Endothelial cell (in vitro differentiated cells): ENCODE measurements at regions not wholly inside any gene's neighbourhood (a gene's known extent, or its start where the extent isn't known, plus 50 kb on each side); places are given as distances from the start of the nearest gene placed in this dataset.

Source experiments
- DNase-seq: peaks from one replicate; pipeline ENCODE4 v3.0.0; 2021; ENCODE audit warnings: low spot score
- H3K27ac Mint-ChIP-seq: one replicate; pipeline ENCODE4 v1.8.0; 2021; ENCODE audit warnings: mixed read lengths, inconsistent platforms; ENCODE audit not compliant: unreplicated experiment
- H3K27me3 Mint-ChIP-seq: one replicate; pipeline ENCODE4 v1.8.0; 2021; ENCODE audit warnings: mild to moderate bottlenecking, moderate library complexity, mixed read lengths, inconsistent platforms; ENCODE audit not compliant: unreplicated experiment
- H3K36me3 Mint-ChIP-seq: one replicate; pipeline ENCODE4 v1.8.0; 2021; ENCODE audit warnings: mild to moderate bottlenecking, low read depth, mixed read lengths, inconsistent platforms; ENCODE audit not compliant: unreplicated experiment
- H3K4me1 Mint-ChIP-seq: one replicate; pipeline ENCODE4 v1.8.0; 2021; ENCODE audit warnings: mild to moderate bottlenecking, mixed read lengths, inconsistent platforms; ENCODE audit not compliant: unreplicated experiment
- H3K4me3 Mint-ChIP-seq: one replicate; pipeline ENCODE4 v1.8.0; 2021; ENCODE audit warnings: mild to moderate bottlenecking, mixed read lengths, inconsistent platforms; ENCODE audit not compliant: unreplicated experiment
- H3K9me3 Mint-ChIP-seq: one replicate; pipeline ENCODE4 v1.8.0; 2021; ENCODE audit warnings: mixed read lengths, inconsistent platforms; ENCODE audit not compliant: unreplicated experiment
- TF ChIP-seq, protein P1 (sequence below): fragments of 200-600 bp; sonication (generic); IDR thresholded peaks from one replicate; pipeline ENCODE4 v1.5.0; 2021; ENCODE audit warnings: antibody characterized with exemption; ENCODE audit not compliant: unreplicated experiment

DNA sequence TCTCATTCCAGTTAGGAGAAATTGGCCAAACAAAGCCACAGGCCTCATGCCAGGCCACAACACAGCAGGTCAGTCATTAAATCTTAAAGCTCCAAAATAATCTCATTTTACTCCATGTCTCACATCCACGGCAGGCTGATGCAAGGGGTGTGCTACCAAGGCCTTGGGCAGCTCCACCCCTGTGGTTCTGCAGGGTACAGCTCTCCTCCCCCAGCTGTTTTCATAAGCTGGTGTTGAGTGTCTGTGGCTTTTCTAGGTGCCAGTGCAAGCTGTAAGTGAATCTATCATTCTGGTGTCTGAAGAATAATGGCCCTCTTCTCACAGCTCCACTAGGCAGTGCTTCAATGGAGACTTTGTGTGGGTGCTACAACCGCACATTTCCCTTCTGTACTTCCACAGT, 949.2 kb downstream of the TECRL start:
- H3K27me3 Mint-ChIP-seq, result no peaks in the 10 kb centered on the region
- H3K4me3 Mint-ChIP-seq, result no peak overlapping the region
- H3K27ac Mint-ChIP-seq, result no peak overlapping the region
- H3K4me1 Mint-ChIP-seq, result peaks cover 10% of the 10 kb centered on the region
- no peaks in the 10 kb centered on the region for H3K36me3 Mint-ChIP-seq
- H3K9me3 Mint-ChIP-seq, result no peaks in the 10 kb centered on the region
- TF ChIP-seq, protein P1, sequence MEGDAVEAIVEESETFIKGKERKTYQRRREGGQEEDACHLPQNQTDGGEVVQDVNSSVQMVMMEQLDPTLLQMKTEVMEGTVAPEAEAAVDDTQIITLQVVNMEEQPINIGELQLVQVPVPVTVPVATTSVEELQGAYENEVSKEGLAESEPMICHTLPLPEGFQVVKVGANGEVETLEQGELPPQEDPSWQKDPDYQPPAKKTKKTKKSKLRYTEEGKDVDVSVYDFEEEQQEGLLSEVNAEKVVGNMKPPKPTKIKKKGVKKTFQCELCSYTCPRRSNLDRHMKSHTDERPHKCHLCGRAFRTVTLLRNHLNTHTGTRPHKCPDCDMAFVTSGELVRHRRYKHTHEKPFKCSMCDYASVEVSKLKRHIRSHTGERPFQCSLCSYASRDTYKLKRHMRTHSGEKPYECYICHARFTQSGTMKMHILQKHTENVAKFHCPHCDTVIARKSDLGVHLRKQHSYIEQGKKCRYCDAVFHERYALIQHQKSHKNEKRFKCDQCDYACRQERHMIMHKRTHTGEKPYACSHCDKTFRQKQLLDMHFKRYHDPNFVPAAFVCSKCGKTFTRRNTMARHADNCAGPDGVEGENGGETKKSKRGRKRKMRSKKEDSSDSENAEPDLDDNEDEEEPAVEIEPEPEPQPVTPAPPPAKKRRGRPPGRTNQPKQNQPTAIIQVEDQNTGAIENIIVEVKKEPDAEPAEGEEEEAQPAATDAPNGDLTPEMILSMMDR, result no peak
- no peak for DNase-seq

DNA sequence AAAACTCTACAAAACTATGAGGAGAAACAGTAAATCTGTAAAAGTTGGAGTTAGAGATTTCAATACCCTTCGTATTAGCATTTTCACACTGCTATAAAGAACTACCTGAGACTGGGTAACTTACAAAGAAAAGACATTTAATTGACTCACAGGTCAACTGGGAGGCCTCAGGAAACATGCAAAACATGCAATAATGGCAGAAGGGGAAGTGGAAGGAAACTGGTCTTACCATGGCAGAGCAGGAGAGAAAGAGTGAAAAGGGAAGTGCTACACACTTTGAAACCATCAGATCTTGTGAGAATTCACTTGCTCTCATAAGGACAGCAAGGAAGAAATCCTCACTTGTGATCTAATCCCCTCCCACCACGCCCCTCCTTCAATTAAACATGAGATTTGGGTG, 949.9 kb downstream of the TECRL start:
- H3K27me3 Mint-ChIP-seq, result no peaks in the 10 kb centered on the region
- no peak overlapping the region for H3K27ac Mint-ChIP-seq
- TF ChIP-seq, protein P1, result no peak
- H3K4me1 Mint-ChIP-seq, result peaks cover 10% of the 10 kb centered on the region
- no peak overlapping the region for H3K4me3 Mint-ChIP-seq
- no peaks in the 10 kb centered on the region for H3K9me3 Mint-ChIP-seq
- DNase-seq, result no peak
- no peaks in the 10 kb centered on the region for H3K36me3 Mint-ChIP-seq

DNA sequence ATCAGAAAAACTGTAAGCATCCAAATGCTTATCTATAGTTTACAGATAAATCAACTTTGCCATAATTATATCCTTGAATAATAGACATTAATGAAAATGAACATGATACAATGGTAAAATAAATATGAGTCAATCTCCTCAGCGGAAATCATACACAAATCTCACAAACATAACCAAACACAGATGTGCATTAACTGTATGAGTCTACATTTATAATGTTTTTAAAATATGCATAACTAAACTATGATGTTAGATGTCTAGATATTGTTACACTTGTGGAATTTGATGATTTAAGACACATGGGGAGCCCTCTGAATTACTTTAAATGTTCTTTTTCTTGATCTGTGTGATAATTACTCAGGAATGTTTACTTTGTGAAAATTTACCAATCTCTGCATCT, 951.2 kb downstream of the TECRL start:
- DNase-seq, result no peak
- H3K9me3 Mint-ChIP-seq, result no peaks in the 10 kb centered on the region

DNA sequence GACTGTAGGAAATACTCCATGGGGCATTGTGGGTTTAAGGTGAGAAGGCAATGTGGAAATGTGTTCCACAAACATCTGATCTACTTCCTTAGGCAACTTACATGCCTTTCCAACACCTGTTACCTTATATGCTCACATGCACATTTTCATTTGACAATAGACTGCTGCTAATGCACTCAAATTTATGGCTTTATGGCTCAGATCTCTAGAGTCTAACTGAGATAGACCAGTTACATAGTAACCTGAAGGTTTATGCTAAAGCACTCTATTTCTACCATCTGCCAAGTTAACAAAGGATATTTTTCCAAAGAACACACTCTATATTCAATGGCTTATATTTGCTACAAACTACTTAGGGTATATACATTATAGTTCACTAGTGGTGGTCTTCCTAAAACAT, 969.0 kb downstream of the TECRL start:
- TF ChIP-seq, protein P1, result no peak
- H3K27me3 Mint-ChIP-seq, result peaks cover 1% of the 10 kb centered on the region
- no peak overlapping the region for H3K4me3 Mint-ChIP-seq
- H3K36me3 Mint-ChIP-seq, result no peaks in the 10 kb centered on the region
- no peaks in the 10 kb centered on the region for H3K4me1 Mint-ChIP-seq
- no peak overlapping the region for H3K27ac Mint-ChIP-seq
- DNase-seq, result no peak
- no peaks in the 10 kb centered on the region for H3K9me3 Mint-ChIP-seq

More for the DNA sequence above, 951.2 kb downstream of the TECRL start:
- Mint-ChIP-seq H3K4me3 (no peak overlapping the region), H3K4me1 (peaks cover 10% of the 10 kb centered on the region), H3K27me3 (no peaks in the 10 kb centered on the region), H3K27ac (no peak overlapping the region), H3K36me3 (no peaks in the 10 kb centered on the region)
- TF ChIP-seq, protein P1, result no peak

DNA sequence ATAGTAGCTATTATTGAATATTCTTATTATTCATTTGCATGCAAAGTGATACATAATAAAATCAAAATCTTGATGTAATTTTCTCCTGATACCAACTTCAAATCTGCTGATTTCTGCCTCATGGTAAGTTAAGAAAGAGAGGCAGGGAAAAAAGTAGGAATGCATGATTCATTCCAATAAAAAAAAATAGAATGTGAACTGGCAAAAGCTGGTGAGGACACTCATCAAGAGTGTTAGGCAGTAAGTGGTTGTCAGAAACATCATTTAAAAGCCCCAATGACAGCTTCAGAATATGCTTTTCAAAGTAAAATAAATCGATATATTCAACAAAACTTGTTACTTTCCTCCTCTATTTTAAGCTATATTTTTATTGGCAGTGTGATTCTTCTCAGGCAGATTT, 979.1 kb downstream of the TECRL start:
- H3K27me3 Mint-ChIP-seq, result no peaks in the 10 kb centered on the region
- no peak for DNase-seq

More for the DNA sequence above, 979.1 kb downstream of the TECRL start:
- TF ChIP-seq, protein P1, result no peak
- Mint-ChIP-seq H3K4me1 (no peaks in the 10 kb centered on the region), H3K36me3 (no peaks in the 10 kb centered on the region), H3K4me3 (no peak overlapping the region), H3K9me3 (no peaks in the 10 kb centered on the region), H3K27ac (no peak overlapping the region)
